Kidney (tissue), 13 donors: ENCODE measurements at regions not wholly inside any gene's neighbourhood (a gene's known extent, or its start where the extent isn't known, plus 50 kb on each side); places are given as distances from the start of the nearest gene placed in this dataset.

Source experiments
- DNase-seq, 5 donors: peaks; one replicate each; pipeline ENCODE4 v3.0.0-alpha.2; 2013 to 2020
- FAIRE-seq: peaks from 2 replicates; lab custom pipeline; 2012; peaks lifted over from hg19 to GRCh38; lab: Jason Lieb, UNC
- H3K27ac ChIP-seq, 2 donors: one replicate each; pipeline ENCODE4 v1.7.0; 2013; ENCODE audit warnings: low read depth in 2 of 2, low read length in 2 of 2, inconsistent platforms in 1 of 2
- H3K27me3 ChIP-seq: one replicate; pipeline ENCODE4 v1.7.1; 2013; ENCODE audit warnings: low read length, inconsistent platforms; ENCODE audit not compliant: control insufficient read depth, insufficient read depth
- H3K36me3 ChIP-seq, 3 donors: one replicate each; pipeline versions ENCODE4 v1.7.0 to v1.7.1; 2013; ENCODE audit warnings: low read length in 3 of 3, control low read depth in 1 of 3, inconsistent platforms in 1 of 3; ENCODE audit not compliant: insufficient read depth in 3 of 3, control insufficient read depth in 2 of 3
- H3K4me1 ChIP-seq, 3 donors: one replicate each; pipeline versions ENCODE4 v1.7.0 to v1.7.1; 2013; ENCODE audit warnings: low read length in 3 of 3, inconsistent platforms in 1 of 3, low read depth in 1 of 3; ENCODE audit not compliant: control insufficient read depth in 2 of 3, insufficient read depth in 2 of 3
- H3K4me3 ChIP-seq, 3 donors: one replicate each; pipeline versions ENCODE4 v1.7.0 to v1.8.1; 2013; ENCODE audit warnings: low read length in 3 of 3, control low read depth in 1 of 3, inconsistent platforms in 1 of 3
- H3K9ac ChIP-seq, 3 donors: one replicate each; pipeline versions ENCODE4 v1.7.0 to v1.7.1; 2013; ENCODE audit warnings: low read length in 3 of 3, control low read depth in 1 of 3, inconsistent platforms in 1 of 3
- H3K9me3 ChIP-seq, 3 donors: one replicate each; pipeline versions ENCODE4 v1.7.0 to v1.7.1; 2013; ENCODE audit warnings: low read length in 3 of 3, control low read depth in 1 of 3, inconsistent platforms in 1 of 3; ENCODE audit not compliant: control insufficient read depth in 2 of 3, insufficient read depth in 1 of 3
- CTCF ChIP-seq: IDR thresholded peaks from 3 replicates; pipeline ENCODE4 v1.5.1; 2012; ENCODE audit warnings: mild to moderate bottlenecking, moderate library complexity, borderline replicate concordance; ENCODE audit not compliant: insufficient read depth; ENCODE audit errors: extremely low read depth
- intact Hi-C: fragments of 100-400 bp; cut with DNase I; formaldehyde crosslinking; loops from one replicate; pipeline ENCODE4 v1.11.1; 2022
- donor health status: control.
- donor health status: control.
- donor health status: control.
- donor health status: control.
- donor health status: control.
- donor health status: DM: yes; HTN: yes; CAD: no.
- donor health status: Normal renal cell carcinoma (clear cell type).

GRCh38 chr1:181150842-181151241, 62.3 kb downstream of the IER5 start:
- Histone ChIP-seq H3K4me3 (no peak overlapping the region), H3K36me3 (no peaks in the 10 kb centered on the region), H3K9me3 (no peaks in the 10 kb centered on the region), H3K4me1 (peaks cover 0 to 5% (median 4%) of the 10 kb centered on the region in 3 donors), H3K27ac (no peak overlapping the region), H3K9ac (no peak overlapping the region), H3K27me3 (no peaks in the 10 kb centered on the region)
- no peak for TF ChIP-seq CTCF
- DNase-seq (no peak), FAIRE-seq (no peak)
- intact Hi-C loops: no loop called here

DNA sequence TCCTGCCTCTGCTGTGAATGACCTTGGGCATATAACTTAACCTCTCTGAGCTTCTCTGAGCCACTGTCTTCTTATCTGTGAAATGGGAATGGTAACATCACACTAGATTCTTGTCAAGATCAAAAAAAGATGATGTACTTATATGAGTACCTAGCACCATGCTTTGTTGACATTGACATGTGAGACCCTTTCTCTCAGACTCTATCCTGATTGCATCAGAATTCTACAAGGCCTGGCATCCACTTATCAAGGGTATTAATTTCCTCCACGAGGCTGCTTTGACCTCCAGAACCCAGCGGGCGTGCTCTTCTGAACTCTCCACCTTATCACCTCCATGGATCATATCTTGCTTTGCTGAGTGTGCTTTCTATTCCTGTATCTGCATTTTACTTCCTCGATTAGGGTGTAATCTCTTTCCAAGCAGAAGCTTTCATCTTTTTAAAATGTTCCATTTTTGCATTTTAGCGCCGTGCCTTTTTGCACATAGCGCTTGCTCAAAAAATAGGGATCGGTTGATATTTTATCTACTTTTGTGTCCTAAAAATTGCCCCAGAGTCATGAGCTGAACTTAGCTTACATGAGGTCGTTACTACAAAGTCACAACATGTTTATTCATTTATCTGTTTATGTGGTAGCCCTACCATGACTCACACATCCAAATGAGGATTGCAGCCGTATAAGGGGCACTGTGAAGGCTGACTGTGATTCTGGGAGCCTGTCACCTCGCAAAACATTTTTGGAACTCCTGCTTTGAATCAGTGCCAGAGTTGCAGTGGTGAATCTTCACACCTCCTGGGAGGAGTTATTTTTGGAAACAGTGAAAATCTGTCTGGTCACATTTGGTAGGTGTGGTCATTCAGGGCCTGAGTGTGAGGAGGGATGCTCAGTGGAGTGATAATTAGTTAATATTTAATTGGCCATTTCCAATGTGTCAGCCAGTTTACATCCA, 63.2 kb downstream of the IER5 start:
- H3K9ac ChIP-seq: no peak overlapping the region
- H3K4me3 ChIP-seq: no peak overlapping the region
- H3K9me3 ChIP-seq: no peaks in the 10 kb centered on the region
- DNase-seq (no peak), FAIRE-seq (no peak)
- H3K27me3 ChIP-seq: no peaks in the 10 kb centered on the region
- no peak for TF ChIP-seq CTCF
- no peak overlapping the region for H3K27ac ChIP-seq
- H3K4me1 ChIP-seq: peaks cover 0 to 5% (median 4%) of the 10 kb centered on the region in 3 donors
- intact Hi-C loops: no loop called here
- H3K36me3 ChIP-seq: no peaks in the 10 kb centered on the region

DNA sequence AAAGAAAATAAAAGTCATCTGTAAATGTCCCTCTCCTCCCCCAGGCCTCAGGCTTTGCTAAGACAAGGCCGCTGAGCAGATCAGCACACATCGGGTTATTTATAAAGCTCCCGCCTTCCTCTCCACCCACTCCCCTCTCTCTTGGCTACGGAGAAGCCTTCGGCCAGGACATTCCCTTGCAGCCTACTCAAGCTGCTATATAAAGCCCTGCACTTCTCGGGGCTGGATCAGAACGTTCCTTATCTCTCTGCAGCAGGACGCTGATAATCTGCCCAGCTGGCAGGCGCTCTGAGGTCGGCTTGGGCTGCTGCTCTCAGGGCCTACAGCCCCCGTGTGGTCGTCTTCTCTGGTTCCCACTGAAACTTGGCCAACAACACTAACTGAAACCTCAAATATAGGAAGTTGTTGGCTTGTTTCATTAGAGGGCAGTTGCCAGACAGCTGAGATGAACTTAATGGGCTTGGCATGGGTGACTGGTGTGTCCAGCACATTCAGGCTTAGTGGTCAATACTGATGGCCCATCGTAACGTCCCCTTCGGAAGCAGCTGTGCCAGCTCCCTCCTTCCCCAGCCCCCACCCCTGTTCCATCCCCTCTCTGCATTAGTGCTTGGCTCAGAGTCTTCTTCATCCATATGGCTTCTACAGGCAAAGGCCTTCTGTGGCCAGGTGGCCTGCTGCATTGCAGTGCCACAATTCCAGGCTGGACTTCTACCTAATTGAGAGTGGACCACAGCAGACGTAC, 64.6 kb downstream of the IER5 start:
- Histone ChIP-seq H3K9ac (no peak overlapping the region), H3K27ac (peak overlapping the region; percentile 12 to 23), H3K36me3 (no peaks in the 10 kb centered on the region), H3K4me1 (peaks cover 0 to 5% (median 4%) of the 10 kb centered on the region in 3 donors), H3K9me3 (no peaks in the 10 kb centered on the region), H3K4me3 (no peak overlapping the region), H3K27me3 (no peaks in the 10 kb centered on the region)
- no peak for TF ChIP-seq CTCF
- DNase-seq (peak in 4 of 5 donors; percentile 34 to 95 (median 68)), FAIRE-seq (no peak)
- intact Hi-C loops: no loop called here
